T-helper 2 cell (primary cell): ENCODE measurements at regions not wholly inside any gene's neighbourhood (a gene's known extent, or its start where the extent isn't known, plus 50 kb on each side); places are given as distances from the start of the nearest gene placed in this dataset.

Experiments
- DNase-seq, 5 experiments: peaks; one replicate each; pipeline versions ENCODE4 v3.0.0 to v3.0.0-alpha.2; 2012 to 2022

- no peak for DNase-seq
Measured at GRCh38 chr13:82766732-82767321, 1115.4 kb downstream of the SLITRK1 start.

DNA sequence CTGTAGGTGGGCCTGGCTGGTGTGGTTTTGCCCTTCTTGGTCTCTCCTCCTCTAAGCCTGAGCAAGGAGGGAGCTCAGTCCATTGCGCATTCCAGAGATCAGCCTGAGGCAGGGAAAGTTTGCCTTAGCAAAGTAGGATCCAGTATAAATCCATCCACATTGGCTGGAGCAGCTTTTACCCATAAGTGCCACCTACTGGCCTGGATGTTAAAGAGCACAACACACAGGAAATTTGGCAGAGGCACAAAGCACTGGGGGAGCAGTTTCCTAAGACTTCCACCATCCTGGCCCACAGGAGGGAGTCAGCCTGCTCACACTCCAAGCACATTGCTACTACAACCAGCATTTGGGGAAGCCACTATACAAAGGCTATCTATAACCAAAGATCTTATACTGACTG is 1124.2 kb downstream of the SLITRK1 start:
- DNase-seq, result peak in 1 of 5 experiments; percentile 1

DNA sequence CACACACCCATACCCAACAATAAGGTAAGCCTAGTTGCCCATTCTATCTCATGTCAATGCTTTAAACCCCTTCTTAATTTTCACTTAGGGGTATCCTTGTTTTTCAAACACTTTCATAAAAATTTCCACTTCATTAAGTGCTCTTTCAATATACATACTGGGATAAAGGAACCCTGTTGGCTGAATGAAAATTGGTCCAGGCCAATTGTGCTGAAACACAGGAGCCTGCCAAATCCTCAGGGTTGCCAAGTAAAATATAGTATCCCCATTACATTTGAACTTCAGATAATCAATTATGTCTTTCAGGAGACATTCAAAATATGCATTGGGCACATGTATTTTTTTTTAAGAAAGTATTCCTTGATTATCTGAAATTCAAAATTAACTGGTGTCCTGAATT is 1131.1 kb downstream of the SLITRK1 start:
- no peak for DNase-seq

GRCh38 chr13:82749551-82749950 is 1132.7 kb downstream of the SLITRK1 start:
- no peak for DNase-seq

- no peak for DNase-seq
Measured at GRCh38 chr13:82747958-82748357, 1134.3 kb downstream of the SLITRK1 start.

DNA sequence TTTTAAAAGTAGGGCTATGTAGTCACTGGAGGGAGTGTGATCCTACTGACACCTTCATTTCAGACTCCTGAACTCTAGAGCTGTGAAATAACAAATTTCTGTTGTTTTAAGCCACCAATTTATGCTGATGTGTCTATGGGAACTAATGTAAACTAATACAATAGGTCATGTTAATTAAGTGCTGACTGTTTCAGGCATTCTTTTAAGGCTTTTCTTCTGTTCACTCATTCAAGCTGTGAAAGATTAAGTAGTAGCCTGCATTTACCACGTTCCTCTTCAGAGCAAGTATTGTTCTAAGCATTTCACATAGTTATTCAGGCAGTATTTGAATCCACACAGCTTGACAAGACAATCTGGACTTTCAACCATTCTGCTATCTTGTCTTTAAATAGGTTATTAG is 1135.0 kb downstream of the SLITRK1 start:
- DNase-seq, result no peak

- DNase-seq, result no peak
Measured at GRCh38 chr13:82740442-82740841, 1141.8 kb downstream of the SLITRK1 start.

DNA sequence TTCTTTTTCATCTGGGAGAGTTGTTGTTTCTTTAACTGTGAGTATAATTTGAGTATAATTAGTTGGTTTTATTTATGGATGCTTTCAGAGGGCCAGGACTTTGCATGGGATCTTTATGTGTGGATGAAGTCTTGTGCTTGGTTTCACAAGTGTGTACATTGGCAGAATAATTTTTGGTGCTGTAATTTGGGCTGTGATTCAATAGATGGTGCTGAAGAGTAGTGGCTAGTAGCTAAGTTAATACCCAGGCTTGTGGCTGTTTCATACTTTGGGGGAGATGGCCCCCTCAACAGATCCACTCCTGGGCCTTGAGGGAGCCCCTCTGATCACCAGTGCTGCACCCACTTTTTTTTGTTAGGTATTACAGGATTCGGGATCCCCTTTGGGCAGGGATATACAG is 1142.4 kb downstream of the SLITRK1 start:
- no peak for DNase-seq

GRCh38 chr13:82729401-82729800 is 1152.9 kb downstream of the SLITRK1 start:
- no peak for DNase-seq

DNA sequence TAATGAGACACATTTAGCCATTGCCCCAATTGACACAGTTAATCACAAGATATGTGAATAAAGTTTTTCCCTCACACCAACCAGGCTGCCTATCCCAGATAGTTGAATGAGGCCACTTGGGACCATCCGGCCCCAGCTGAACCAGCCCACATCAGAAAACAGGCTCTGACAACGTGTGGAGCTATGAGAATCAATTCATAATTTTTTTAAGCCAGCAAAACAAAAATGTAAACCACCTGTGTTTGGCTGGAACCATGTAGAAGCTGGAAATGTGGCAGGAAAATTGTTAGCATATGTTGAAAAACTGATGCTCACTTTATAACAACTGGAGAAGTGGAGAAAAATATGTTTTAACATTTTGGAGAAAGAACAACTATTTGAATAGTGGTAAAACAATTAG is 1161.3 kb downstream of the SLITRK1 start:
- no peak for DNase-seq

DNA sequence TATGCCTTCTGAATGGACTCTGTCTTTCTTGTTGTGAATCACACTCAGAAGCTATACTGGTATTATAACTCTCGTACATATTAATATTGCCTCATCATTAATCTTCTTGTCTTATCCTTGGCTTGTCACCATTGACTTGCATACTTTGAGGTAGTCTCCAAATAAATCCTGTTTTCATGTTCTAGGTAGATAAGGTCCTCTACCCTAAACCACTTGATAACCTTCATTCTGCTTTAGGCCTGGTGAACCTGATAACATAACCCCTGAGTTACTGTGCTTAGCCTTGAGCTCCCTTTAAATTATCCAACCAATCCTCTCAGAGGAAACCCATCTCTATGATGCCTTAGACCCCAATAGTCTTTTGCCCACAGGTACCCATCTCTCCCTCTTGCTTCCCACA is 1162.3 kb downstream of the SLITRK1 start:
- no peak for DNase-seq

DNA sequence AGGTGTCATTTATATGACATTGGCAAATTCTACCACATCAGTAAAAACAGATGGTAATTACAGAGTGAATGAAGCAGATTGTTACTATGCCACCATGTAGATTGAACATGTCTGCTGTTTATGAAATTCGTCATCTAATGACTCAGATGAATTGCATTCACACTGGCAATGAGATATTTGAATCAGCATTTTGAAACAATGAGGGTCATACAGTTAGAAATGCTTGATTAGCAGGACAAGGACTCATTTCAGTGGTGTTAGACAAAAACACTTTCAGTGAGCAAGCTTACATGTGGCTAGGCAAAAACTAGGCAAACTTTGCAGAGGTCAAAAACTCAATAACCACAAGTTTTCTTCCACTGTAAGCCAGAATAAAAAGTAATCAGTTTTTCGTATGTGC is 1165.0 kb downstream of the SLITRK1 start:
- DNase-seq, result no peak

DNA sequence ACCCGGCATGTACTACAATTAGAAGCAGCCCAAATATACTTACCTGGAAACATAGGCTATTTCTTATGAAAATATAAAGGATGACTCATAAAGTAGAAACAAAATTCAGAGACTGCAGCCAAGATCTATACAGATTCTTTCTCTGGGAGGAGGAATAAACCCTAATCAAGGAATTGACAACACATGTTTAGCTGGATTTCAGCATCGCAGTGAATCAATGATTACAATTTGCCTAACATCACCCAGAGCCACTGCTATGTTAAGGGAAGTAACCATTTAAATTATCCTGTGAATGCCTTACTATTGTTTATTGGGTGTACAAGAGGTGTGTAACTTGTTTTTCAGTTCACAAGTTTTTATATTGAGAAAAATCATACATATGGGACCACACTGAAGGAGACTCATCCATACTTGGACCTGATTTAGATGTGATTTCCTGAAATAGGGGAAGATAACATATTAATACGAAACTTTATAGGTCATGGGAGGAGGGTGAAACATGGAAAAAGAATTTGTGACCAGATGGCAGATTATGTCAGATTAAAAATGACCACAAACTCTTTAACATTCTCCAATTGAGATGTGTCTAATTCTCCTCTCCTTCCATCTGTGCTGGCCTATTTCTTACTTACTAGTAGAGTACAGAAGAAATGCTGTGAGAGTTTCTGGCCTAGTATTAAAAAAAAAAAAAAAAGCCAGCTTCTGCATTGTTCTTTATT is 1168.4 kb downstream of the SLITRK1 start:
- no peak for DNase-seq

DNA sequence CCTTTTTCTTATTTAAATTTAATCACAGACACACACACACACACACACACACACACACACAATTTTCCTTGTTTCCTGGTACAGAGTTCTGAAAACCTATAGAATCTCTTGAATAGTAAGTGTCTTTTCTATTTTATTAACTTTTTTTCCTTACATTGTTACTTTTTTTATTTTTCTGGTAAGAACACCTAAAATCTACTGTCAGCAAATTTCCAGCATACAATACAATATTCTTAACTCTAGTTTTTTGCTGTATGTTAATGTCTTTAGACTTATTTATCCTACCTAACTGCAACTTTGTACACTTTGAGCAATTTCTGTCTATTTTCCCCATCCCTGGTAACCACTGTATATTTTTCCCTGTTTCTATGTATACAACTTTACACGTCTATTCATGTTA is 1179.8 kb downstream of the SLITRK1 start:
- DNase-seq, result no peak

GRCh38 chr13:82701020-82701419 is 1181.3 kb downstream of the SLITRK1 start:
- no peak for DNase-seq

- DNase-seq, result no peak
Measured at GRCh38 chr13:82698941-82699340, 1183.3 kb downstream of the SLITRK1 start.

GRCh38 chr13:82698383-82698782 is 1183.9 kb downstream of the SLITRK1 start:
- DNase-seq, result no peak

DNA sequence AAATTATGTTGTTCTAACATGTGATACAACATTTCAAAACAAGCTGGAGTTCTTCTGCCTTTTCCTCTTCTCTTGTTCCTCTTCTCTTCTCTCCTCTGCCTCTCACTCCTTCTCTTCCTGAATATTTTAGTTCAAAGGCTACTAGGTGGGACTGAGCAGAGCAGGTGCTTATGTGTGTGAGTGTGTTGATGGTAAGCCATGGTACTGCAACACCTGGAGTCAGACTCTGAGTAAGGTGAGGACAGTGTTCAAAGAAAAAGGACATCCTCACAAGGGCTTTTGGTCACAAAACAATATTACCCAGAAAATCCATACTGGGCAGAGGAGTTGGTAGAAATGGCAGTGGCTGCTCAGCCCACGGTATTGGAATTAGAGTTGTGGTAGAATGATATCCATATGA is 1188.7 kb downstream of the SLITRK1 start:
- no peak for DNase-seq

DNA sequence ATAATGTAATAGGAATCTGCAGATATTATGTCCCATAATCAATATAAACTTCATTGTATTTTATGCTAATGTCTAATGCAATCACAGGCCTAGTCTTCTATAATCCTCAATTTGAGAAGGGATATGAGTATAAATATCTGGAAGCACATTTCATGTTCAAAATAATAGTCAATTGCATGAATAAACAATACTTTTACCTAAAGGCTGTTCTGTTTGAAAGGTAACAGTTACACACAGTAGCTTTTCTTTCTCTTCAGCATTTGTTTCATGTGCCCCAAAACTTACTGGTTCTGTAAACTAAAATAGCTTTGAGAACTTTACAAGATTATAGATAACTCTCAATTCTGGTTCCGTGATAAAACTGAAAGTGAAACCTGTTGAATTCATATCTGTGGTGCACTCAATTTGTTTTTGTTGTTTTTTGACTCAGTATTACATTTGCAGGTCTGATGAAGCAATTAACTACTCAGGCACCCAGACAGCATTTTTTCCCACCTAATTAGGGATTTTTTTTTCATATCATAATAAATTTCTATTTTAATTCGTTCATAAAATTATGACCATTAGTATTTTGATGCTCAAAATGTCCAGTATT is 1193.8 kb downstream of the SLITRK1 start:
- DNase-seq, result peak in 1 of 5 experiments; percentile 50

GRCh38 chr13:82687884-82688283 is 1194.4 kb downstream of the SLITRK1 start:
- DNase-seq, result no peak

- DNase-seq, result no peak
Measured at GRCh38 chr13:82681535-82681934, 1200.7 kb downstream of the SLITRK1 start.

DNA sequence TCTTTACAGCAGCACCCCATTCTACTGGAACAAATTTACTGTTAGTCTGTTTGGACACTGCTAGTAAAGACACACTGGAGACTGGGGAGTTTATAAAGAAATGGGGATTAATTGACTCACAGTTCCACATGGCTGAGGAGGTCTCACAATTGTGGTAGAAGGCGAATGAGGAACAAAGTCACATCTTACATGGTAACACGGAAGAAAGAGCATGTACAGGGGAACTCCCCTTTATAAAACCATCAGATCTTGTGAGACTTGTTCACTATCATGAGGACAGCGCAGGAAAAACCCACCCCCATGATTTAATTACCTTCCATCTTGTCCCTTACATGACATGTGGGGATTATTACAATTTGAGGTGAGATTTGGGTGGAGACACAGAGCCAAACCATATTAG is 1204.2 kb downstream of the SLITRK1 start:
- DNase-seq, result no peak

- DNase-seq, result no peak
Measured at GRCh38 chr13:82675024-82675423, 1207.2 kb downstream of the SLITRK1 start.

- no peak for DNase-seq
Measured at GRCh38 chr13:82674546-82674945, 1207.7 kb downstream of the SLITRK1 start.
